B cell (primary cell): ENCODE measurements at regions not wholly inside any gene's neighbourhood (a gene's known extent, or its start where the extent isn't known, plus 50 kb on each side); places are given as distances from the start of the nearest gene placed in this dataset.

Source experiments
- ATAC-seq: fragments of 200-7000 bp; cut with Tn5 transposase; one replicate; pipeline ENCODE4 v1.10.0; 2021; ENCODE audit warnings: low read depth, mild to moderate bottlenecking, moderate number of reproducible peaks, moderate library complexity
- CTCF ChIA-PET: fragments of 350-600 bp; sonication (Branson Sonifier 250); formaldehyde crosslinking; loops from one replicate; lab custom pipeline; 2021; ENCODE audit warnings: antibody characterized with exemption, inconsistent platforms; lab: Charles Lee
- POLR2A ChIA-PET: fragments of 350-600 bp; sonication (Branson Sonifier 250); formaldehyde crosslinking; loops from one replicate; lab custom pipeline; 2021; ENCODE audit warnings: antibody characterized with exemption; lab: Charles Lee
- DNase-seq: peaks from one replicate; pipeline ENCODE4 v3.0.0; 2013
- H2AFZ ChIP-seq: 2 replicates; pipeline ENCODE4 v1.6.1; 2012; ENCODE audit warnings: mild to moderate bottlenecking, low read depth, low read length; ENCODE audit not compliant: insufficient read depth, poor library complexity, severe bottlenecking
- H3K27ac ChIP-seq, 2 donors: 1 replicate in 1 of 2; 2 replicates in 1 of 2; pipeline ENCODE4 v1.5.1; 2012 to 2013; ENCODE audit warnings: low read length in 2 of 2, mild to moderate bottlenecking in 2 of 2, moderate library complexity in 1 of 2
- H3K27me3 ChIP-seq, 4 experiments: fragments of 200-600 bp in 1 of 4; sonication (generic) in 1 of 4; replicated peaks in 1 of 4; 1 replicate in 2 of 4; 2 replicates in 2 of 4; pipeline versions ENCODE4 v1.6.1 to v1.7.0; 2013 to 2016; ENCODE audit warnings: low read length in 3 of 4, mild to moderate bottlenecking in 2 of 4, mixed read lengths in 1 of 4, moderate library complexity in 1 of 4; ENCODE audit not compliant: insufficient read depth in 4 of 4, control insufficient read depth in 3 of 4; ENCODE audit errors: control extremely low read depth in 1 of 4
- H3K36me3 ChIP-seq, 2 experiments: replicated peaks in 1 of 2; 1 replicate in 1 of 2; 2 replicates in 1 of 2; pipeline versions ENCODE4 v1.6.1 to v1.7.1; 2013; ENCODE audit warnings: low read length in 1 of 2; ENCODE audit not compliant: insufficient read depth in 2 of 2, control insufficient read depth in 1 of 2; ENCODE audit errors: control extremely low read depth in 1 of 2, extremely low read depth in 1 of 2
- H3K4me1 ChIP-seq, 2 donors: fragments of 200-600 bp in 1 of 2; sonication (generic) in 1 of 2; 1 replicate in 1 of 2; 2 replicates in 1 of 2; pipeline versions ENCODE4 v1.5.1 to v1.6.1; 2013 to 2017; ENCODE audit warnings: low read length in 2 of 2; ENCODE audit not compliant: control insufficient read depth in 2 of 2, insufficient read depth in 2 of 2
- H3K4me2 ChIP-seq: replicated peaks from 2 replicates; pipeline ENCODE3; 2012; ENCODE audit warnings: mild to moderate bottlenecking, low read depth, low read length; ENCODE audit not compliant: poor library complexity, severe bottlenecking
- H3K4me3 ChIP-seq, 5 experiments: fragments of 200-600 bp in 1 of 5; sonication (generic) in 1 of 5; 1 replicate in 3 of 5; 2 replicates in 2 of 5; pipeline versions ENCODE4 v1.5.1 to v1.7.0; 2011 to 2016; ENCODE audit warnings: low read length in 4 of 5, mild to moderate bottlenecking in 4 of 5, low read depth in 2 of 5, control low read depth in 1 of 5, moderate library complexity in 1 of 5; ENCODE audit not compliant: insufficient read depth in 1 of 5; ENCODE audit errors: control extremely low read depth in 1 of 5, extremely low read depth in 1 of 5
- H3K79me2 ChIP-seq: fragments of 200-600 bp; sonication (generic); one replicate; pipeline ENCODE4 v1.6.0; 2016; ENCODE audit warnings: low read length; ENCODE audit not compliant: control insufficient read depth, insufficient read depth
- H3K9ac ChIP-seq: fragments of 200-600 bp; sonication (generic); 2 replicates; pipeline ENCODE4 v1.6.1; 2017; ENCODE audit warnings: mild to moderate bottlenecking, low read length, moderate library complexity
- H3K9me3 ChIP-seq, 3 donors: one replicate each; pipeline versions ENCODE4 v1.6.1 to v1.7.1; 2013; ENCODE audit warnings: low read length in 2 of 3; ENCODE audit not compliant: control insufficient read depth in 2 of 3, insufficient read depth in 1 of 3; ENCODE audit errors: control extremely low read depth in 1 of 3
- H4K20me1 ChIP-seq: 2 replicates; pipeline ENCODE4 v1.6.0; 2012; ENCODE audit warnings: mild to moderate bottlenecking, low read length; ENCODE audit not compliant: insufficient read depth, control insufficient read depth, poor library complexity, severe bottlenecking
- H3K27ac Mint-ChIP-seq: one replicate; pipeline ENCODE4 v1.8.0; 2021; ENCODE audit warnings: mixed read lengths
- H3K27me3 Mint-ChIP-seq: one replicate; pipeline ENCODE4 v1.8.0; 2021; ENCODE audit warnings: mixed read lengths
- H3K4me1 Mint-ChIP-seq: one replicate; pipeline ENCODE4 v1.8.0; 2021; ENCODE audit warnings: mixed read lengths
- H3K4me3 Mint-ChIP-seq: one replicate; pipeline ENCODE4 v1.8.0; 2021; ENCODE audit warnings: mixed read lengths
- H3K9me3 Mint-ChIP-seq: one replicate; pipeline ENCODE4 v1.8.0; 2022; ENCODE audit warnings: mixed read lengths; ENCODE audit not compliant: insufficient read depth
- EZH2 ChIP-seq: IDR thresholded peaks from 2 replicates; pipeline ENCODE4 v1.6.1; 2012; ENCODE audit warnings: borderline replicate concordance, low read depth, mild to moderate bottlenecking, moderate library complexity, low read length; ENCODE audit not compliant: insufficient read depth, poor library complexity, severe bottlenecking
- WGBS: methylation state at CpG from one replicate; pipeline ENCODE4 v1.1.5; 2013; ENCODE audit warnings: missing lambda C conversion rate; ENCODE audit not compliant: insufficient coverage; 5-methylcytosine and 5-hydroxymethylcytosine counted together
- intact Hi-C: fragments of 100-400 bp; cut with micrococcal nuclease; formaldehyde crosslinking; loops from one replicate; pipeline ENCODE4 v1.10.0; 2022
- TF ChIP-seq, protein P1 (sequence below): fragments of 200-600 bp; IDR thresholded peaks from one replicate; pipeline ENCODE4 v1.8.0; 2022; ENCODE audit warnings: antibody characterized with exemption, mild to moderate bottlenecking

DNA sequence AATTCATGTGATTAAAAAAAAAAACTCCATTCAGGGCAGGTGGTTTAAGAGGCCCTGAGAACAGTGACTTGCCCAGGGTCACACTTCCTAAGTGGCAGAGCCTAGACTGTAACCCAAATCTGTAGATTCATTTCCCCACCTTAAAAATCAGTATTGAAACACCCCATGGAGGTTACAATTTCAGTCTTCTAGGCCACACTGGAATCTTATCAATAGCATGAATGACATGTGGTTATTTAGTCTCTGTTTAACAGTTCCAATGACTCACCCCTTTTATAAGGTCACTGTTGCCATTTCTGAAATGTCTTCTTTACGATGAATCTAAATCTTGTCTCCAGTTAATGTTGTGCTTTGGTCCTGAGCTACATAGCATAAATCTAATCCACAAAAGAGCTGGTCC, 262.3 kb upstream of the GRIP1 start:
- H3K27ac Mint-ChIP-seq, result no peak overlapping the region
- no peak overlapping the region for H3K4me3 Mint-ChIP-seq
- Histone ChIP-seq H3K36me3 (no peaks in the 10 kb centered on the region), H3K9ac (no peak overlapping the region), H3K27me3 (no peaks in the 10 kb centered on the region), H3K27ac (no peak overlapping the region), H3K79me2 (no peaks in the 10 kb centered on the region), H3K4me3 (no peak overlapping the region), H2AFZ (no peak overlapping the region), H3K9me3 (no peaks in the 10 kb centered on the region), H3K4me2 (no peak overlapping the region), H4K20me1 (no peaks in the 10 kb centered on the region), H3K4me1 (no peaks in the 10 kb centered on the region)
- no peaks in the 10 kb centered on the region for H3K9me3 Mint-ChIP-seq
- ChIA-PET POLR2A (no interaction called here), CTCF (no interaction called here)
- no CpG with 5 or more reads among the region's 1 CpG for WGBS
- H3K4me1 Mint-ChIP-seq, result no peaks in the 10 kb centered on the region
- intact Hi-C loops, result no loop called here
- DNase-seq (no peak), ATAC-seq (no peak)
- no peak for TF ChIP-seq EZH2
- no peaks in the 10 kb centered on the region for H3K27me3 Mint-ChIP-seq

GRCh38 chr12:66942741-66943465, 264.0 kb upstream of the GRIP1 start:
- ChIA-PET POLR2A (no interaction called here), CTCF (no interaction called here)
- Mint-ChIP-seq H3K9me3 (no peaks in the 10 kb centered on the region), H3K4me1 (no peaks in the 10 kb centered on the region), H3K4me3 (no peak overlapping the region), H3K27ac (no peak overlapping the region), H3K27me3 (no peaks in the 10 kb centered on the region)
- Histone ChIP-seq H3K9me3 (no peaks in the 10 kb centered on the region), H3K4me2 (no peak overlapping the region), H2AFZ (no peak overlapping the region), H4K20me1 (no peaks in the 10 kb centered on the region), H3K27ac (no peak overlapping the region), H3K4me1 (no peaks in the 10 kb centered on the region), H3K4me3 (no peak overlapping the region), H3K79me2 (no peaks in the 10 kb centered on the region), H3K36me3 (no peaks in the 10 kb centered on the region), H3K9ac (no peak overlapping the region), H3K27me3 (no peaks in the 10 kb centered on the region)
- DNase-seq, result no peak
- intact Hi-C loops, result no loop called here
- no peak for ATAC-seq
- no peak for TF ChIP-seq EZH2
- TF ChIP-seq, protein P1, sequence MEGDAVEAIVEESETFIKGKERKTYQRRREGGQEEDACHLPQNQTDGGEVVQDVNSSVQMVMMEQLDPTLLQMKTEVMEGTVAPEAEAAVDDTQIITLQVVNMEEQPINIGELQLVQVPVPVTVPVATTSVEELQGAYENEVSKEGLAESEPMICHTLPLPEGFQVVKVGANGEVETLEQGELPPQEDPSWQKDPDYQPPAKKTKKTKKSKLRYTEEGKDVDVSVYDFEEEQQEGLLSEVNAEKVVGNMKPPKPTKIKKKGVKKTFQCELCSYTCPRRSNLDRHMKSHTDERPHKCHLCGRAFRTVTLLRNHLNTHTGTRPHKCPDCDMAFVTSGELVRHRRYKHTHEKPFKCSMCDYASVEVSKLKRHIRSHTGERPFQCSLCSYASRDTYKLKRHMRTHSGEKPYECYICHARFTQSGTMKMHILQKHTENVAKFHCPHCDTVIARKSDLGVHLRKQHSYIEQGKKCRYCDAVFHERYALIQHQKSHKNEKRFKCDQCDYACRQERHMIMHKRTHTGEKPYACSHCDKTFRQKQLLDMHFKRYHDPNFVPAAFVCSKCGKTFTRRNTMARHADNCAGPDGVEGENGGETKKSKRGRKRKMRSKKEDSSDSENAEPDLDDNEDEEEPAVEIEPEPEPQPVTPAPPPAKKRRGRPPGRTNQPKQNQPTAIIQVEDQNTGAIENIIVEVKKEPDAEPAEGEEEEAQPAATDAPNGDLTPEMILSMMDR, result no peak
- 86% methylated on average over 5 of the region's 8 CpGs for WGBS
